ENCODE measurements at regions not wholly inside any gene's neighbourhood (a gene's known extent, or its start where the extent isn't known, plus 50 kb on each side); places are given as distances from the start of the nearest gene placed in this dataset.

DNA sequence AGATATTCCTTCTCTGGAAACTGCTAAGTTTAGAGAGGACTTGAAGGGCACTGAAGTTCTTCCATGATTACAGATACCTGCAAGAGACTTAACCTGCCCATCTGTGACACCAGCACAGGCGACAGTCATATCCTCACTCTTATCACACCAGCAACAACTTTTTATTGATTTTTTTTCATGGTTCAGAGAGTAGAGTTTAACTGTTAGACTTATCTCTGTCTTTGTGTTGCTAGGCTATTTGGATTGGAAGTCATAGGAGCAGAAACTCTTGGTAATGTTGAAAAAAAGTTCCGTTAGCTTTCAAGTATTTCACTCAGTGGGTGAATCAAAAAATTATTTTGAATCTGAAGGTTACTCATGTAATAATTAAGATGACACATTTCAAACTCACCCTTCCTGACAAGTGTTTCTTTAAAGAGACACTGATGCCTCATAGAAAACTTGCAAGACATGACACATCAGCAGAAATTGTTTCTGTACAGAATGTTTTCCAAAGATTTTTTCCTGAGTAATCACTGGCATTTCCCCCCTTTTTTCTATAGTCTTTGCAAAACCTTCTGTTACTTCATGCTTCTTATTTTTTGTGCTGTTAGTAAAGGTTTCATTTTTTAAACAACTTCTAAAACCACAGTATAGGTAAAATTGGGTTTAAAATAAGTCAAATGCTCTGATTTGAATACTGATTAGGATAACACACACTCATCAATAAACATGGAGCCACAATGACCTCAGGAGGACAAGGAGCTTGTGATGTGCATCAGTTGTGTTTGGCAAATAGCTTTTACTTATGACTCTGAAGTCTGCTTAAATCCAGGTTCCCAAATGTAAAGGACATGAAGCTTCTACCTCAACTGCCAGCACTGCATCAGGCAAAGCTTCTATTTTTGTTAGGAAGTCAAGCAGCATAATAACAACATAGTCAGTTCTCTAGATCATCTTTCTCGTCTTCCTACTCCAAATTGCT lies 252.9 kb upstream of the MAN1A1 start:
- TF ChIP-seq, protein P1, sequence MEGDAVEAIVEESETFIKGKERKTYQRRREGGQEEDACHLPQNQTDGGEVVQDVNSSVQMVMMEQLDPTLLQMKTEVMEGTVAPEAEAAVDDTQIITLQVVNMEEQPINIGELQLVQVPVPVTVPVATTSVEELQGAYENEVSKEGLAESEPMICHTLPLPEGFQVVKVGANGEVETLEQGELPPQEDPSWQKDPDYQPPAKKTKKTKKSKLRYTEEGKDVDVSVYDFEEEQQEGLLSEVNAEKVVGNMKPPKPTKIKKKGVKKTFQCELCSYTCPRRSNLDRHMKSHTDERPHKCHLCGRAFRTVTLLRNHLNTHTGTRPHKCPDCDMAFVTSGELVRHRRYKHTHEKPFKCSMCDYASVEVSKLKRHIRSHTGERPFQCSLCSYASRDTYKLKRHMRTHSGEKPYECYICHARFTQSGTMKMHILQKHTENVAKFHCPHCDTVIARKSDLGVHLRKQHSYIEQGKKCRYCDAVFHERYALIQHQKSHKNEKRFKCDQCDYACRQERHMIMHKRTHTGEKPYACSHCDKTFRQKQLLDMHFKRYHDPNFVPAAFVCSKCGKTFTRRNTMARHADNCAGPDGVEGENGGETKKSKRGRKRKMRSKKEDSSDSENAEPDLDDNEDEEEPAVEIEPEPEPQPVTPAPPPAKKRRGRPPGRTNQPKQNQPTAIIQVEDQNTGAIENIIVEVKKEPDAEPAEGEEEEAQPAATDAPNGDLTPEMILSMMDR (conservative IDR thresholded peaks at IDR 0.05; ENCODE audit: low read length), result no peak
- no peak for TF ChIP-seq EZH2phosphoT487 (IDR thresholded peaks at IDR 0.05; ENCODE audit: borderline replicate concordance, low read depth, low read length)
